ENCODE measurements at regions not wholly inside any gene's neighbourhood (a gene's known extent, or its start where the extent isn't known, plus 50 kb on each side); places are given as distances from the start of the nearest gene placed in this dataset.

GRCh38 chr18:56377231-56377630, 261.2 kb downstream of the TXNL1 start:
- POLR2A ChIA-PET: no interaction called here
- Mint-ChIP-seq H3K4me1 (ENCODE audit: low read depth, unreplicated experiment) (no peaks in the 10 kb centered on the region), H3K27ac (ENCODE audit: unreplicated experiment) (no peak overlapping the region), H3K9me3 (ENCODE audit: unreplicated experiment) (no peaks in the 10 kb centered on the region), H3K27me3 (ENCODE audit: insufficient read depth, unreplicated experiment) (peaks cover 9% of the 10 kb centered on the region), H3K36me3 (ENCODE audit: insufficient read depth, unreplicated experiment) (no peaks in the 10 kb centered on the region), H3K4me3 (ENCODE audit: unreplicated experiment) (no peak overlapping the region)
- no peak for DNase-seq
- BruUV-seq (replicated peaks): no TSS peak
- CTCF ChIA-PET: no interaction called here
- no peak for TF ChIP-seq CTCF (IDR thresholded peaks at IDR 0.05; ENCODE audit: insufficient read depth in 1 of 2, low read depth in 1 of 2, low read length in 1 of 2, severe bottlenecking in 1 of 2, unreplicated experiment in 1 of 2)
- intact Hi-C loops (cut with micrococcal nuclease; ENCODE audit: unreplicated experiment): no loop called here
- no peaks in the 10 kb centered on the region for H3K9me3 ChIP-seq
- no peaks in the 10 kb centered on the region for H3K4me1 ChIP-seq
- H3K27me3 ChIP-seq (replicated peaks; ENCODE audit: control insufficient read depth, insufficient read depth, low read length): no peaks in the 10 kb centered on the region
- H3K36me3 ChIP-seq (ENCODE audit: control insufficient read depth, insufficient read depth, low read length): no peaks in the 10 kb centered on the region
- no peak overlapping the region for H3K4me3 ChIP-seq (ENCODE audit: low read depth, low read length)

- no peaks in the 10 kb centered on the region for H3K4me1 ChIP-seq
- BruUV-seq (replicated peaks): no TSS peak
- DNase-seq: no peak
- Mint-ChIP-seq H3K4me3 (ENCODE audit: unreplicated experiment) (no peak overlapping the region), H3K9me3 (ENCODE audit: unreplicated experiment) (no peaks in the 10 kb centered on the region), H3K36me3 (ENCODE audit: insufficient read depth, unreplicated experiment) (no peaks in the 10 kb centered on the region), H3K27me3 (ENCODE audit: insufficient read depth, unreplicated experiment) (peaks cover 10% of the 10 kb centered on the region), H3K4me1 (ENCODE audit: low read depth, unreplicated experiment) (no peaks in the 10 kb centered on the region), H3K27ac (ENCODE audit: unreplicated experiment) (no peak overlapping the region)
- no peak overlapping the region for H3K4me3 ChIP-seq (ENCODE audit: low read depth, low read length)
- H3K27me3 ChIP-seq (replicated peaks; ENCODE audit: control insufficient read depth, insufficient read depth, low read length): no peaks in the 10 kb centered on the region
- no peaks in the 10 kb centered on the region for H3K36me3 ChIP-seq (ENCODE audit: control insufficient read depth, insufficient read depth, low read length)
- ChIA-PET CTCF (no interaction called here), POLR2A (no interaction called here)
- intact Hi-C loops (cut with micrococcal nuclease; ENCODE audit: unreplicated experiment): no loop called here
- no peaks in the 10 kb centered on the region for H3K9me3 ChIP-seq
- no peak for TF ChIP-seq CTCF (IDR thresholded peaks at IDR 0.05; ENCODE audit: insufficient read depth in 1 of 2, low read depth in 1 of 2, low read length in 1 of 2, severe bottlenecking in 1 of 2, unreplicated experiment in 1 of 2)
Observed at GRCh38 chr18:56374007-56374655, 264.3 kb downstream of the TXNL1 start.

- BruUV-seq (replicated peaks): no TSS peak
- Mint-ChIP-seq H3K27me3 (ENCODE audit: insufficient read depth, unreplicated experiment) (peaks cover 10% of the 10 kb centered on the region), H3K4me1 (ENCODE audit: low read depth, unreplicated experiment) (no peaks in the 10 kb centered on the region), H3K27ac (ENCODE audit: unreplicated experiment) (no peak overlapping the region), H3K36me3 (ENCODE audit: insufficient read depth, unreplicated experiment) (no peaks in the 10 kb centered on the region), H3K9me3 (ENCODE audit: unreplicated experiment) (no peaks in the 10 kb centered on the region), H3K4me3 (ENCODE audit: unreplicated experiment) (no peak overlapping the region)
- no peak for TF ChIP-seq CTCF (IDR thresholded peaks at IDR 0.05; ENCODE audit: insufficient read depth in 1 of 2, low read depth in 1 of 2, low read length in 1 of 2, severe bottlenecking in 1 of 2, unreplicated experiment in 1 of 2)
- DNase-seq: no peak
- POLR2A ChIA-PET: no interaction called here
- H3K9me3 ChIP-seq: no peaks in the 10 kb centered on the region
- H3K27me3 ChIP-seq (replicated peaks; ENCODE audit: control insufficient read depth, insufficient read depth, low read length): no peaks in the 10 kb centered on the region
- H3K4me1 ChIP-seq: no peaks in the 10 kb centered on the region
- H3K36me3 ChIP-seq (ENCODE audit: control insufficient read depth, insufficient read depth, low read length): no peaks in the 10 kb centered on the region
- intact Hi-C loops (cut with micrococcal nuclease; ENCODE audit: unreplicated experiment): no loop called here
- no peak overlapping the region for H3K4me3 ChIP-seq (ENCODE audit: low read depth, low read length)
- CTCF ChIA-PET: no interaction called here
Observed at GRCh38 chr18:56373601-56374000, 264.8 kb downstream of the TXNL1 start.

Data from Caco-2 (cell line).